GM19099 (cell line): ENCODE measurements at regions not wholly inside any gene's neighbourhood (a gene's known extent, or its start where the extent isn't known, plus 50 kb on each side); places are given as distances from the start of the nearest gene placed in this dataset.

ENCODE experiments used
- POLR2A ChIP-seq: IDR thresholded peaks from 3 replicates; pipeline ENCODE4 v1.6.1; 2011; ENCODE audit warnings: low read depth; ENCODE audit not compliant: insufficient read length; ENCODE audit errors: extremely low read depth

- no peak for TF ChIP-seq POLR2A
Measured at GRCh38 chr9:1173993-1174392, 123.8 kb downstream of the DMRT2 start.

- no peak for TF ChIP-seq POLR2A
Measured at GRCh38 chr9:1179366-1179765, 129.2 kb downstream of the DMRT2 start.

GRCh38 chr9:1184146-1184545, 134.0 kb downstream of the DMRT2 start:
- TF ChIP-seq POLR2A, result no peak

DNA sequence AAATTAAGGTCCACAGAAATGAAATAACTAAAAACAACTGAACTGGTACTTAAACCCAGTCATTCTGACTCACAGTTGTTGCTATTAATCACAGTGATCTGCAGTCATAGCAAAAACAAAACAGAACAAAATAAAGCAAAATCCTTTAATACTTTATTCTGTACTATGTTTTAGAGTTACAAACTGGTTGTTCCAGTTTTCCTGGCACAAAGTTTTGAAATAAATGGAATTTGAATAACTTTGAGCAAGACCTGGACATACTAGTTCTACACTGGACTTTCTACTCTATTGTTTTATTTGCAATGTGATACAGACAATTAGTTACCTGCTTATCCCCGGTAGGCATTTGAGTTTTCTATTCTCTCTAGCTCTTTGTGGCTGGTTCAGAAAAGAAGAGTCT, 147.9 kb downstream of the DMRT2 start:
- TF ChIP-seq POLR2A, result no peak

GRCh38 chr9:1200847-1201251, 150.7 kb downstream of the DMRT2 start:
- no peak for TF ChIP-seq POLR2A

- no peak for TF ChIP-seq POLR2A
Measured at GRCh38 chr9:1201262-1201661, 151.1 kb downstream of the DMRT2 start.

- TF ChIP-seq POLR2A, result no peak
Measured at GRCh38 chr9:1201901-1202300, 151.7 kb downstream of the DMRT2 start.

DNA sequence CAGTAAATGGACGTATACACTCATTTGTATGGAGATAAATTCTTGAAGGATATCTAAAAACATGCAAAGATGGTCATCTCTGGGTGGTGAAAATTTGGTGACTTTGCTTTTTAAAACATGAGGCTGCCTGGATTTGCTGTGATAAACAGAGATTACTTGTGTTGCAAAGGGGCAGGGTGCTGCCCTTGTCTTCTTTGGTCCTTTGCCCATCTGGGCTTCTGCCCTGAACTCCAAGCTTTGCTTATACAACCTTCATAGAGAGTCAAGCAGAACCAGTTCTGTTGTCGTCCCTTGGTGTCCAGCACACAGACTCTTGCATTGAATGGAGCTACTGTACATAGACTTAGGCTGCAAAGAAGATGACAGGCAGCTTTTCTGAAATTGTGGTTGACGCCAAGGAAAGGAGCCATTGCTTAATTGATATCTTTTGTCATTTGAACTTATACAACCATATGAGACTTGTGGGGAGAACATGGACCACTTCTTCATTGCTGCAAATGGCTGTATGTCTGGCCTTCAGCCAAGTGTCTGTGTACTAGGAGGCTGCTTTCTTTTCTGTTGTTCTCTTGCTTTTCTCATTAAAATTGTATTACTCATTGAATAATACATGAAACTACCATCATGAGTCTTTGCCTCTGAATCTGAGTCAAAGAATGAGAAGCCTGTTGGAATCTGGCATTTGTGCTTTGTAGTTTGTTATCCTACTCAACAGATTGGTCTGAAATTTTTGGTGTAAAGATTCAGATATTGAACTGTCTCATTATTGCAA, 152.5 kb downstream of the DMRT2 start:
- TF ChIP-seq POLR2A, result no peak

DNA sequence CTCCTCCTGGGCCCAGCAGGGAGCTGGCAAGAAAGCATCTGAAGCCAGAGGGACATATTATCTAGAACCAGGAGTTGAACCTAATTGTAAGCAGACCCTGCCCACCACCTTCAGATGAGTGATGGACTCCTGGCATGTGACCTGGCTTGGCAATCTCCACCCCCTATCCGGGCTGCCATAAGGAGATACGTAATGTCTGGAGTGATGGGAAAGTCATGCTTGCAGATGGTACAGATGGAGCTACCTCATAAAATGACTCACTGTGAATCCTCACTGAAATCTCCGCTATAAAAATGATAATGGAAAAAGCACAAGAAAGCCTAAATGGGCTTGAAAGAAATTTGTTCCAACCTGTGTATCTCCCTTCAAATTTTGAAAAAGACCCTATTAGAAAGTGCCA, 157.5 kb downstream of the DMRT2 start:
- no peak for TF ChIP-seq POLR2A

DNA sequence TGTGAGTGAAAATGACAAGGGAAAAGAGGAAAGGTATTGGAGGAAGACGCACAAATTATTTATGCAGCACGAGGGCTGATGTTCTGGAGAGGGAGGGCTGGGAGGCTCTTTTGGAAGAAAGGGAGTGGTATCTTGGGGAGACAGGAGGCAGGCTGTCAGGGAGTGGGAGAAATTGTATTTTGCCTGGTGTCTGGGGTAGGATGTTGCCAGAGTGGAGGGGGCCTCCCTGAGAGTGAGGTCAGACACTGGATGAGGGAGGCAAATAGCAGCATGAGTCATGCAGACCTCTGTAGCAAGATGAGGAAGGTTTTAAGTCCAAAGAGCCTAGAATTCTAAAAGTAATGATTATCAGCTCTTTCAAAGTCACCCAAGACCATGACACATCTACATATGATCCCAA, 158.0 kb downstream of the DMRT2 start:
- no peak for TF ChIP-seq POLR2A

GRCh38 chr9:1210954-1211353, 160.8 kb downstream of the DMRT2 start:
- no peak for TF ChIP-seq POLR2A

DNA sequence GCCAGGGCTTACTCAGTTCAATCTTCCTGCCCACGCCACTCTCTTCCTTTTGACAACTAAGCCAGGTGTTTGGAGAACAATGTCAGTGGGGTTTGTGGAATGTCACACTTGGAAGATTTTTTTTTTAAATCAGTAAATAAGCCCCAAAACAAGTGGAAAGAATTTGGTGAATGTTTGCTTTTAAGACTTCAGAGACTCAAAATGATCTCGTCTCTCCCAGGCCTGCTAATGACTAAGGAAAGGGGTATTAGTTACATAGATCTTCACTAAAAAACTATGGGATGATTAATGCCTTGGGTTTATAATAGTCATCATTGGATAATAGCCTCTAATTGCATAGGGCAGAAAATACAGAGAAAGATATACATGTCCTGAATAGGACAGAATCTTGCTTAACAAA, 166.4 kb downstream of the DMRT2 start:
- no peak for TF ChIP-seq POLR2A

DNA sequence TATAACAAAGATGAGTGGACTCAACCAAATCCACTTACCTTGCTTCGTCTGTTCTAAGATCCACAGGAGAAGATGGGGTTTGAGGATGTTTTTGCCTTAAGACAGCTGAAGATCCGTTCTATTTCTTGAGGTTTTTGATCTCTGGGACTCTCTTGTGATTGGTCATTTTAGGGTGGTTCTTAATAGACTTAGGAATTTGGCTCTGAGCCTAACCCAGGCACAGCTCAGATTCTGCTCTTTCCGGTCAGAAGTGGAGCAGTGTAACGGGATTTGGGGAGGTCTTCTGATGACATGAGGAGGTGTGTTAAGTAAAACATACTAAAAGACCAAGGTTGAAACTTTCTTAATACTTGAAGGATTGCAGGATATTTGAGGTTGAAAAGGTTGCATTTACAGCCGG, 166.9 kb downstream of the DMRT2 start:
- no peak for TF ChIP-seq POLR2A

- TF ChIP-seq POLR2A, result no peak
Measured at GRCh38 chr9:1219284-1219683, 169.1 kb downstream of the DMRT2 start.

DNA sequence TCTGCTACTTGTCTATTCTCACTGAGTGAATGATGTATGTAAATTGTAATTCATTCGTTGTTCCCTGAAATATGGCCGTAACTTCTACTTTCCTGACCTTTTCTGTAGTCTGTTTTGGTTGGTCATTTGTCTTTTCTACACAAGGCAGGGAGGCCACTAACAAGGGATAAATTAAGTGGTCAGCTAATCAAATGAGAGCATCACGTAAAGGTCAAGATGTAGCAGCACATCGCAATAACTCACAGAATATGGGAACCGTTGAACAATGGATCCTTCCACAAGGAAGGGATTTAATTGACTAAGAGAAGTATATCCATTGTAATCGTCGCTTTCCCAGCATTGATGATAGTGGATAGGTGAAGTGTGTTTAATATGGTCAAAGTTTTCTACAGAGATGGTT, 171.1 kb downstream of the DMRT2 start:
- TF ChIP-seq POLR2A, result no peak

DNA sequence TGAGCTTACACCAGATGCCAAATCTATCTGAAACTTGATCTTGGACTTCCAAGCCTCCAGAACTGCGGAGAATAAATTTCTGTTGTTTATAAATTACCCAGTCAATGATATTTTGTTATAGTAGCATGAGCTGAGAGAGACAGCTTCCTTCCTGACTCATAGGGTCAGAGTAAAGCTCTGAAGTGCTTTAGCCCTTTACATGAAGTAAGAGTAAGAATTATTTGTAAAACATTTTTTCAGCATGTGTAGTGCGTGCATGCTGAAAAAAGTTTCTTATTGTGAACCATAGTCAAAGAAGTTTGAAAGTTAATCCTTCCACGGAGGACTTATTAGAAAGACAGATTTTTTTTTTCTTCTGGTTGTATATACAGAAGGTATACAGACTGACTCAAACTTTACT, 172.4 kb downstream of the DMRT2 start:
- no peak for TF ChIP-seq POLR2A
